ENCODE measurements at regions not wholly inside any gene's neighbourhood (a gene's known extent, or its start where the extent isn't known, plus 50 kb on each side); places are given as distances from the start of the nearest gene placed in this dataset.

GRCh38 chr10:29948881-29949355 is 110.5 kb downstream of the JCAD start:
- no peaks in the 10 kb centered on the region for H3K36me3 ChIP-seq (ENCODE audit: control insufficient read depth in 1 of 2, insufficient read depth in 2 of 2, low read length in 2 of 2)
- no peaks in the 10 kb centered on the region for H3K27me3 ChIP-seq (ENCODE audit: insufficient read depth, low read length)
- H3K9ac ChIP-seq (ENCODE audit: low read length): no peak overlapping the region
- no peak overlapping the region for H4K12ac ChIP-seq (ENCODE audit: low read depth, low read length)
- no peak overlapping the region for H2AK5ac ChIP-seq (ENCODE audit: low read length)
- no peak overlapping the region for H2AFZ ChIP-seq (ENCODE audit: insufficient read depth, low read length, poor library complexity)
- H3K4me1 ChIP-seq (ENCODE audit: control insufficient read depth in 1 of 2, insufficient read depth in 2 of 2, low read length in 2 of 2): no peaks in the 10 kb centered on the region
- no peak overlapping the region for H3K4me2 ChIP-seq (ENCODE audit: low read length)
- H2BK120ac ChIP-seq (ENCODE audit: insufficient read depth, low read length, poor library complexity): no peak overlapping the region
- no peak overlapping the region for H3K18ac ChIP-seq (ENCODE audit: low read length)
- no CpG with 5 or more reads among the region's 9 CpGs for WGBS (ENCODE audit: extremely low coverage, insufficient coverage, insufficient read length)
- H3K9me3 ChIP-seq (ENCODE audit: insufficient read depth, low read depth, low read length): peaks cover 1% of the 10 kb centered on the region
- H3K79me1 ChIP-seq (ENCODE audit: low read length): no peaks in the 10 kb centered on the region
- DNase-seq: no peak
- no peak overlapping the region for H4K91ac ChIP-seq (ENCODE audit: low read depth, low read length)
- H3K4me3 ChIP-seq (ENCODE audit: low read depth, low read length): no peak overlapping the region
- H2BK12ac ChIP-seq (ENCODE audit: low read length): no peak overlapping the region
- H3K14ac ChIP-seq (ENCODE audit: low read length): no peak overlapping the region
- no peak overlapping the region for H2BK5ac ChIP-seq (ENCODE audit: low read depth, low read length, poor library complexity)
- H3K4ac ChIP-seq (ENCODE audit: low read depth, low read length): no peak overlapping the region
- H3K27ac ChIP-seq (ENCODE audit: low read depth, low read length): no peak overlapping the region
- H4K8ac ChIP-seq (ENCODE audit: low read depth, low read length): no peak overlapping the region
- H3K79me2 ChIP-seq (ENCODE audit: control insufficient read depth, insufficient read depth, low read length, poor library complexity): no peaks in the 10 kb centered on the region
- H3K23ac ChIP-seq (ENCODE audit: low read length): no peak overlapping the region

- no peak overlapping the region for H4K91ac ChIP-seq (ENCODE audit: low read depth, low read length)
- peaks cover 1% of the 10 kb centered on the region for H3K9me3 ChIP-seq (ENCODE audit: insufficient read depth, low read depth, low read length)
- no peak overlapping the region for H2AFZ ChIP-seq (ENCODE audit: insufficient read depth, low read length, poor library complexity)
- H2AK5ac ChIP-seq (ENCODE audit: low read length): no peak overlapping the region
- no peak overlapping the region for H4K8ac ChIP-seq (ENCODE audit: low read depth, low read length)
- H3K27me3 ChIP-seq (ENCODE audit: insufficient read depth, low read length): no peaks in the 10 kb centered on the region
- H3K36me3 ChIP-seq (ENCODE audit: control insufficient read depth in 1 of 2, insufficient read depth in 2 of 2, low read length in 2 of 2): no peaks in the 10 kb centered on the region
- no peak overlapping the region for H3K23ac ChIP-seq (ENCODE audit: low read length)
- WGBS (ENCODE audit: extremely low coverage, insufficient coverage, insufficient read length): no CpG with 5 or more reads among the region's 2 CpGs
- H3K9ac ChIP-seq (ENCODE audit: low read length): no peak overlapping the region
- no peak overlapping the region for H3K4ac ChIP-seq (ENCODE audit: low read depth, low read length)
- peak in 1 of 2 donors; percentile 37 for DNase-seq
- no peaks in the 10 kb centered on the region for H3K79me2 ChIP-seq (ENCODE audit: control insufficient read depth, insufficient read depth, low read length, poor library complexity)
- no peak overlapping the region for H3K4me3 ChIP-seq (ENCODE audit: low read depth, low read length)
- H2BK120ac ChIP-seq (ENCODE audit: insufficient read depth, low read length, poor library complexity): no peak overlapping the region
- no peak overlapping the region for H2BK12ac ChIP-seq (ENCODE audit: low read length)
- H3K27ac ChIP-seq (ENCODE audit: low read depth, low read length): no peak overlapping the region
- H3K4me1 ChIP-seq (ENCODE audit: control insufficient read depth in 1 of 2, insufficient read depth in 2 of 2, low read length in 2 of 2): no peaks in the 10 kb centered on the region
- H3K4me2 ChIP-seq (ENCODE audit: low read length): no peak overlapping the region
- H2BK5ac ChIP-seq (ENCODE audit: low read depth, low read length, poor library complexity): no peak overlapping the region
- H3K79me1 ChIP-seq (ENCODE audit: low read length): no peaks in the 10 kb centered on the region
- no peak overlapping the region for H4K12ac ChIP-seq (ENCODE audit: low read depth, low read length)
- no peak overlapping the region for H3K18ac ChIP-seq (ENCODE audit: low read length)
- no peak overlapping the region for H3K14ac ChIP-seq (ENCODE audit: low read length)
These were observed 111.7 kb downstream of the JCAD start for GRCh38 chr10:29947701-29948060.

- Histone ChIP-seq H3K27ac (ENCODE audit: low read depth, low read length) (no peak overlapping the region), H2BK120ac (ENCODE audit: insufficient read depth, low read length, poor library complexity) (no peak overlapping the region), H3K36me3 (ENCODE audit: control insufficient read depth in 1 of 2, insufficient read depth in 2 of 2, low read length in 2 of 2) (no peaks in the 10 kb centered on the region), H3K4me2 (ENCODE audit: low read length) (no peak overlapping the region), H4K8ac (ENCODE audit: low read depth, low read length) (no peak overlapping the region), H3K4me3 (ENCODE audit: low read depth, low read length) (no peak overlapping the region), H3K18ac (ENCODE audit: low read length) (no peak overlapping the region), H3K4ac (ENCODE audit: low read depth, low read length) (no peak overlapping the region), H3K79me1 (ENCODE audit: low read length) (no peaks in the 10 kb centered on the region), H3K79me2 (ENCODE audit: control insufficient read depth, insufficient read depth, low read length, poor library complexity) (no peaks in the 10 kb centered on the region), H2AFZ (ENCODE audit: insufficient read depth, low read length, poor library complexity) (no peak overlapping the region), H3K9me3 (ENCODE audit: insufficient read depth, low read depth, low read length) (peaks cover 1% of the 10 kb centered on the region), H3K14ac (ENCODE audit: low read length) (no peak overlapping the region), H2AK5ac (ENCODE audit: low read length) (no peak overlapping the region), H4K12ac (ENCODE audit: low read depth, low read length) (no peak overlapping the region), H3K9ac (ENCODE audit: low read length) (no peak overlapping the region), H4K91ac (ENCODE audit: low read depth, low read length) (no peak overlapping the region), H3K4me1 (ENCODE audit: control insufficient read depth in 1 of 2, insufficient read depth in 2 of 2, low read length in 2 of 2) (no peaks in the 10 kb centered on the region), H3K23ac (ENCODE audit: low read length) (no peak overlapping the region), H2BK12ac (ENCODE audit: low read length) (no peak overlapping the region), H2BK5ac (ENCODE audit: low read depth, low read length, poor library complexity) (no peak overlapping the region), H3K27me3 (ENCODE audit: insufficient read depth, low read length) (no peaks in the 10 kb centered on the region)
- WGBS (ENCODE audit: extremely low coverage, insufficient coverage, insufficient read length): no CpG with 5 or more reads among the region's 9 CpGs
- DNase-seq: peak; percentile 29 to 46
These were observed 112.3 kb downstream of the JCAD start for GRCh38 chr10:29946953-29947700.

- no peak for DNase-seq
- H3K4me3 ChIP-seq (ENCODE audit: low read depth, low read length): no peak overlapping the region
- H3K79me1 ChIP-seq (ENCODE audit: low read length): no peaks in the 10 kb centered on the region
- H3K79me2 ChIP-seq (ENCODE audit: control insufficient read depth, insufficient read depth, low read length, poor library complexity): no peaks in the 10 kb centered on the region
- no peak overlapping the region for H2BK5ac ChIP-seq (ENCODE audit: low read depth, low read length, poor library complexity)
- no peak overlapping the region for H2AK5ac ChIP-seq (ENCODE audit: low read length)
- H3K27ac ChIP-seq (ENCODE audit: low read depth, low read length): no peak overlapping the region
- no peaks in the 10 kb centered on the region for H3K27me3 ChIP-seq (ENCODE audit: insufficient read depth, low read length)
- no peak overlapping the region for H3K4me2 ChIP-seq (ENCODE audit: low read length)
- no peaks in the 10 kb centered on the region for H3K36me3 ChIP-seq (ENCODE audit: control insufficient read depth in 1 of 2, insufficient read depth in 2 of 2, low read length in 2 of 2)
- H3K14ac ChIP-seq (ENCODE audit: low read length): no peak overlapping the region
- H3K4me1 ChIP-seq (ENCODE audit: control insufficient read depth in 1 of 2, insufficient read depth in 2 of 2, low read length in 2 of 2): no peaks in the 10 kb centered on the region
- no peak overlapping the region for H3K23ac ChIP-seq (ENCODE audit: low read length)
- no peak overlapping the region for H2BK120ac ChIP-seq (ENCODE audit: insufficient read depth, low read length, poor library complexity)
- no CpG with 5 or more reads among the region's 3 CpGs for WGBS (ENCODE audit: extremely low coverage, insufficient coverage, insufficient read length)
- no peak overlapping the region for H4K91ac ChIP-seq (ENCODE audit: low read depth, low read length)
- no peak overlapping the region for H4K8ac ChIP-seq (ENCODE audit: low read depth, low read length)
- H2AFZ ChIP-seq (ENCODE audit: insufficient read depth, low read length, poor library complexity): no peak overlapping the region
- no peak overlapping the region for H3K4ac ChIP-seq (ENCODE audit: low read depth, low read length)
- no peak overlapping the region for H3K9ac ChIP-seq (ENCODE audit: low read length)
- H2BK12ac ChIP-seq (ENCODE audit: low read length): no peak overlapping the region
- H3K9me3 ChIP-seq (ENCODE audit: insufficient read depth, low read depth, low read length): peaks cover 1% of the 10 kb centered on the region
- H4K12ac ChIP-seq (ENCODE audit: low read depth, low read length): no peak overlapping the region
- no peak overlapping the region for H3K18ac ChIP-seq (ENCODE audit: low read length)
These were observed 112.8 kb downstream of the JCAD start for GRCh38 chr10:29946614-29946952.

Data from trophoblast cell (in vitro differentiated cells and primary cell).